ENCODE measurements at regions not wholly inside any gene's neighbourhood (a gene's known extent, or its start where the extent isn't known, plus 50 kb on each side); places are given as distances from the start of the nearest gene placed in this dataset.
"Not testable (repeated sequence)": the region's sequence is repeated elsewhere in the genome, so short reads cannot be mapped to it uniquely, and the experiment has no call there.

GRCh38 chr11:28903716-28904115, 795.5 kb downstream of the METTL15 start:
- DNase-seq (no peak), ATAC-seq (no peak)
- CTCF ChIA-PET = no interaction called here
- intact Hi-C loops (cut with micrococcal nuclease) = no loop called here
- H3K27ac Mint-ChIP-seq = no peak overlapping the region
- POLR2A ChIA-PET = no interaction called here
- H3K4me1 Mint-ChIP-seq (ENCODE audit: low read depth) = no peaks in the 10 kb centered on the region
- H3K36me3 Mint-ChIP-seq (ENCODE audit: low read depth) = no peaks in the 10 kb centered on the region
- TF ChIP-seq CTCF (IDR thresholded peaks at IDR 0.05) = no peak
- H3K9me3 Mint-ChIP-seq = peaks cover 11% of the 10 kb centered on the region
- no peaks in the 10 kb centered on the region for H3K27me3 Mint-ChIP-seq
- no peak overlapping the region for H3K4me3 Mint-ChIP-seq

DNA sequence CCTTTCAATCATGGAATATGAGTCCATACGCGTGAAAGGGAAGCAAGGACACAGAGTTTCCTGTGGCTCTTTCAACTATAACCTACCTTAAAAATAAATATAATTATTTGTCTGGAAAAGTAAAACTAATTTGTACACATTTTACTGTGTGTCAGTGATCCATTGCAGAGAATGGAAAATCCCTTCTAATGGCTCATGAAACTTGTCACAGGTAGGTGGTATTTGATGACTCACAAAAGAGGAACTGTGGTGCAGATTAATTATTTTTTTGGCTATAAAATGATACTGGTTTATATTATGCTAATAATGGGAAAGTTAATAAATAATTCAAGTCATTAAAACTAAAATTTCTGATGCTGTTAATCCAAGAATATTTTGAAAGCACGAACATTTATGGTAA, 792.2 kb downstream of the METTL15 start:
- Mint-ChIP-seq H3K36me3 (ENCODE audit: low read depth) (no peaks in the 10 kb centered on the region), H3K9me3 (peaks cover 14% of the 10 kb centered on the region), H3K27ac (no peak overlapping the region), H3K4me1 (ENCODE audit: low read depth) (no peaks in the 10 kb centered on the region), H3K27me3 (no peaks in the 10 kb centered on the region), H3K4me3 (no peak overlapping the region)
- POLR2A ChIA-PET = no interaction called here
- intact Hi-C loops (cut with micrococcal nuclease) = no loop called here
- no peak for ATAC-seq
- no peak for TF ChIP-seq CTCF (IDR thresholded peaks at IDR 0.05)
- CTCF ChIA-PET = interaction anchor here (2.0 kb wide), 1 partner anchor 9 kb away, joined by 8 read pairs; no protein-coding TSS in a partner anchor
- DNase-seq = no peak

DNA sequence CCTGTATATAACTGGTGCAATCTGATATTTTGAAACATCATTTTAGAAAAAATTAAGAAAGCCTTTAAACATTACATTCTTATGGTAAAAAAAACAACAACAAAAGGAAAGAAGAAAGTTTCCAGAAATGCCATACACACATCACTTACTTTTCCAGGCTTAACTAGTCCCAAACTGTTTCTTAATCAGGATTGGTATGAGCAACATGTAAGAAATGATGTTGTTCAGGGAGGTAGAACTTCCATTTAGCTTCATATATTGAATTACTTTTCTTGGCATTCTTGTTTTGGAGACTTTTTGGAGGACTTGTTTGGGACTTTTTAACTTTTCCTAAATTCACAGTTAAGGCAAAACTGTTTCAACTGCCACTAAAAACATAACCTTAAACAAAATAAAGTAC, 791.5 kb downstream of the METTL15 start:
- TF ChIP-seq CTCF (IDR thresholded peaks at IDR 0.05) = no peak
- H3K27me3 Mint-ChIP-seq = no peaks in the 10 kb centered on the region
- no peaks in the 10 kb centered on the region for H3K4me1 Mint-ChIP-seq (ENCODE audit: low read depth)
- no peaks in the 10 kb centered on the region for H3K36me3 Mint-ChIP-seq (ENCODE audit: low read depth)
- no peak overlapping the region for H3K4me3 Mint-ChIP-seq
- POLR2A ChIA-PET = no interaction called here
- no peak overlapping the region for H3K27ac Mint-ChIP-seq
- ATAC-seq (no peak), DNase-seq (no peak)
- H3K9me3 Mint-ChIP-seq = peaks cover 18% of the 10 kb centered on the region
- intact Hi-C loops (cut with micrococcal nuclease) = no loop called here
- CTCF ChIA-PET = interaction anchor here (2.0 kb wide), 1 partner anchor 10 kb away, joined by 8 read pairs; no protein-coding TSS in a partner anchor

DNA sequence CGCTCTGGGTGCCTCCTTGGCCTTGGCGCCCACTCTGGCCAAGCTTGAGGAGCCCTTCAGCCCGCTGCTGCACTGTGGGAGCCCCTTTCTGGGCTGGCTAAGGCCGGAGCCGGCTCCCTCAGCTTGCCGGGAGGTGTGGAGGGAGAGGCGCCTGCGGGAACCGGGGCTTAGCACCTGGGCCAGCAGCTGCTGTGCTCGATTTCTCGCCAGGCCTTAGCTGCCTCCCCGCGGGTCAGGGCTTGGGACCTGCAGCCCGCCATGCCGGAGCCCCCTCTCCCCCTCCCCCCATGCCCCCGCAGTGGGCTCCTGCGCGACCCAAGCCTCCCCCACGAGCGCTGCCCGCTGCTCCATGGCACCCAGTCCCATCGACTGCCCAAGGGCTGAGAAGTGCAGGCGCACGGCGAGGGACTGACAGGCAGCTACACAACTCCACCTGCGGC, 782.4 kb downstream of the METTL15 start:
- H3K4me1 Mint-ChIP-seq (ENCODE audit: low read depth); DNase-seq; ATAC-seq; POLR2A ChIA-PET; H3K36me3 Mint-ChIP-seq (ENCODE audit: low read depth); H3K4me3 Mint-ChIP-seq; H3K27me3 Mint-ChIP-seq; intact Hi-C loops (cut with micrococcal nuclease); CTCF ChIA-PET; H3K27ac Mint-ChIP-seq: not testable (repeated sequence)
- peaks cover 13% of the 10 kb centered on the region for H3K9me3 Mint-ChIP-seq

DNA sequence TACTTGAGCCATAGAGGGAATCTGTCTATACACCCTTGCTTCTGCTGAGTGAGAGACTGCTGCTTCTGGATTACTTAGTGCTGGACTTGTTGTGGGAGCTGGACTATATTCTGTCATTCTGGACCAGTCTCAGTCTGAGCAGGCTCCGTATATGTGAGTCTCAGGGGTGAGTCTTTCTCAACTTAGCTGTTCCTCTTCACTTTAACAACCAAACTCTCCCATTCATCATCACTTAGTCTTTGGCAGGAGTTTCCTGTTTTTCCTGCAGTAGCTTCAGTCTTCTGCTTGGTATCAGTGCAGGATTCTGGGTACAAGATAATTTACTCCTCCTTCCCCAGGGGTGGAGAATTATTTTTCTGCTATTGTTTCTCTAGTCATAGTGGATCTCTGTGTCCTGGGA, 779.5 kb downstream of the METTL15 start:
- intact Hi-C loops (cut with micrococcal nuclease) = no loop called here
- CTCF ChIA-PET = no interaction called here
- H3K9me3 Mint-ChIP-seq = peaks cover 13% of the 10 kb centered on the region
- H3K27me3 Mint-ChIP-seq = no peaks in the 10 kb centered on the region
- H3K36me3 Mint-ChIP-seq (ENCODE audit: low read depth) = no peaks in the 10 kb centered on the region
- H3K27ac Mint-ChIP-seq = no peak overlapping the region
- POLR2A ChIA-PET = no interaction called here
- no peak for DNase-seq
- no peak for ATAC-seq
- TF ChIP-seq CTCF (IDR thresholded peaks at IDR 0.05) = no peak
- no peak overlapping the region for H3K4me3 Mint-ChIP-seq
- H3K4me1 Mint-ChIP-seq (ENCODE audit: low read depth) = no peaks in the 10 kb centered on the region

DNA sequence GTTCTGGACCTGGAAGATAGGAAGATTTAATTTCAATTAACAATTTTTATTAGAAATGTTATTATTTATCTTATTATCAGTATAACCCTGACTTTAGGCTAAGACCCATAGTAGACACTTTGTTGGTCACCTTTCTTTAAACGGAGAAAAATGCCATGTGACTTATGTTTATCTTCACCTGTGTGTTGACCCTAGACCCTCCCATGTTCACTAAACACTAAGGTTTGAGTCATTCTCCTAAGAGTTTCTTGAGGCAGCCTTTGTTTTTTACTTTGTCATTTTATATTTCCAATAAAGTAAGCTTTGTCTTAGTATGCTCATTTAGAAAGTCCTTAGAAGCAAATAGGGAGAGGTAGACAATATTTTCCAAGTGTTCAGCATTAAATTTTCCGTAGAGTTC, 771.7 kb downstream of the METTL15 start:
- DNase-seq = no peak
- ATAC-seq = no peak
- H3K27ac Mint-ChIP-seq = no peak overlapping the region
- no peaks in the 10 kb centered on the region for H3K4me1 Mint-ChIP-seq (ENCODE audit: low read depth)
- no peak for TF ChIP-seq CTCF (IDR thresholded peaks at IDR 0.05)
- no peaks in the 10 kb centered on the region for H3K27me3 Mint-ChIP-seq
- peaks cover 4% of the 10 kb centered on the region for H3K9me3 Mint-ChIP-seq
- intact Hi-C loops (cut with micrococcal nuclease) = no loop called here
- no peaks in the 10 kb centered on the region for H3K36me3 Mint-ChIP-seq (ENCODE audit: low read depth)
- ChIA-PET CTCF (no interaction called here), POLR2A (no interaction called here)
- no peak overlapping the region for H3K4me3 Mint-ChIP-seq

Data from activated CD8-positive, alpha-beta T cell treated with anti-CD3 and anti-CD28 coated beads for 36 hours (primary cell).